Tibial nerve (tissue), 4 donors: ENCODE measurements at regions not wholly inside any gene's neighbourhood (a gene's known extent, or its start where the extent isn't known, plus 50 kb on each side); places are given as distances from the start of the nearest gene placed in this dataset.

Experiments
- DNase-seq, 2 donors: peaks; one replicate each; pipeline ENCODE4 v3.0.0-alpha.2; 2019; ENCODE audit warnings: low spot score in 2 of 2
- H3K27ac ChIP-seq, 4 donors: fragments of 200-600 bp; sonication (generic) in 3 of 4; one replicate each; pipeline ENCODE4 v1.5.1; 2017 to 2019; ENCODE audit warnings: mild to moderate bottlenecking in 1 of 4
- H3K27me3 ChIP-seq, 2 donors: fragments of 200-600 bp; sonication (generic) in 1 of 2; one replicate each; pipeline versions ENCODE4 v1.5.1 to v1.6.0; 2017 to 2019
- H3K36me3 ChIP-seq, 3 donors: fragments of 200-600 bp; sonication (generic); one replicate each; pipeline ENCODE4 v1.5.1; 2018 to 2019
- H3K4me1 ChIP-seq, 4 donors: fragments of 200-600 bp; sonication (generic) in 3 of 4; one replicate each; pipeline ENCODE4 v1.5.1; 2017 to 2019
- H3K4me3 ChIP-seq, 4 donors: fragments of 200-600 bp; sonication (generic) in 3 of 4; one replicate each; pipeline ENCODE4 v1.5.1; 2017 to 2019; ENCODE audit warnings: mild to moderate bottlenecking in 1 of 4, moderate library complexity in 1 of 4
- H3K9me3 ChIP-seq, 4 donors: fragments of 200-600 bp; sonication (generic) in 3 of 4; one replicate each; pipeline ENCODE4 v1.5.1; 2017 to 2019
- EP300 ChIP-seq, 2 donors: sonication (generic); formaldehyde crosslinking; IDR thresholded peaks; one replicate each; pipeline ENCODE4 v1.6.1; 2017; ENCODE audit warnings: antibody characterized with exemption in 2 of 2, mild to moderate bottlenecking in 1 of 2
- POLR2A ChIP-seq, 2 donors: fragments of 450-650 bp; IDR thresholded peaks; one replicate each; pipeline ENCODE4 v1.6.1; 2017; ENCODE audit warnings: antibody characterized with exemption in 2 of 2, mild to moderate bottlenecking in 2 of 2, moderate library complexity in 2 of 2
- WGBS, 2 donors: methylation state at CpG; one replicate each; pipeline ENCODE4 v1.1.5; 2018; 5-methylcytosine and 5-hydroxymethylcytosine counted together
- TF ChIP-seq, protein P1 (sequence below), 5 experiments: fragments of 200-600 bp in 3 of 5; fragments of 450-650 bp in 2 of 5; sonication (generic) in 3 of 5; IDR thresholded peaks; one replicate each; pipeline ENCODE4 v1.5.1; 2016 to 2019; ENCODE audit warnings: antibody characterized with exemption in 5 of 5, mild to moderate bottlenecking in 3 of 5, moderate library complexity in 2 of 5

DNA sequence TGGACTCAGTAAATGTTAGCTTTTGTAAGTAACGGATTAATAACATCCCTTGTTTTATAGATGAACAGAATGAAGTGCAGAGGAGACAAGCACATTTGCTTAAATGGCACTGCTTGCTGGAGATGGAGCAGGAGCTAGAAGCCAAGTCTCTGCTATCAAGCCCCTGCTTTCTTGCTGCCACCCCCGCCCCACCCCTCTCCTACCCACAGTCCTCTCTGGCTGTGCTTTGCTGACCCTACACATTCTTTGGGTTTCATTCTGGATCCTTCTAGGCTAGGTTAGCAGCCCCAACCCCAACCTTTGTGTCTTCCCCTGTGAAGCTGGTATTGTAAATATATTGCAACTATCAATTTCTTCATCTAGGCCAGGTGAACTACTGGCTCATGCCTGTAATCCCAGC is 77.5 kb upstream of the CAPZB start:
- no peak overlapping the region for H3K4me3 ChIP-seq
- no peaks in the 10 kb centered on the region for H3K9me3 ChIP-seq
- peaks cover 0 to 14% (median 6%) of the 10 kb centered on the region in 4 donors for H3K4me1 ChIP-seq
- H3K27ac ChIP-seq = peak overlapping the region in 3 of 4 donors; percentile 48 to 77 (median 76)
- WGBS, 2 donors = 81 to 83% methylated on average over 2 of the region's 2 CpGs
- no peaks in the 10 kb centered on the region for H3K36me3 ChIP-seq
- DNase-seq = no peak
- H3K27me3 ChIP-seq = no peaks in the 10 kb centered on the region
- TF ChIP-seq, protein P1, sequence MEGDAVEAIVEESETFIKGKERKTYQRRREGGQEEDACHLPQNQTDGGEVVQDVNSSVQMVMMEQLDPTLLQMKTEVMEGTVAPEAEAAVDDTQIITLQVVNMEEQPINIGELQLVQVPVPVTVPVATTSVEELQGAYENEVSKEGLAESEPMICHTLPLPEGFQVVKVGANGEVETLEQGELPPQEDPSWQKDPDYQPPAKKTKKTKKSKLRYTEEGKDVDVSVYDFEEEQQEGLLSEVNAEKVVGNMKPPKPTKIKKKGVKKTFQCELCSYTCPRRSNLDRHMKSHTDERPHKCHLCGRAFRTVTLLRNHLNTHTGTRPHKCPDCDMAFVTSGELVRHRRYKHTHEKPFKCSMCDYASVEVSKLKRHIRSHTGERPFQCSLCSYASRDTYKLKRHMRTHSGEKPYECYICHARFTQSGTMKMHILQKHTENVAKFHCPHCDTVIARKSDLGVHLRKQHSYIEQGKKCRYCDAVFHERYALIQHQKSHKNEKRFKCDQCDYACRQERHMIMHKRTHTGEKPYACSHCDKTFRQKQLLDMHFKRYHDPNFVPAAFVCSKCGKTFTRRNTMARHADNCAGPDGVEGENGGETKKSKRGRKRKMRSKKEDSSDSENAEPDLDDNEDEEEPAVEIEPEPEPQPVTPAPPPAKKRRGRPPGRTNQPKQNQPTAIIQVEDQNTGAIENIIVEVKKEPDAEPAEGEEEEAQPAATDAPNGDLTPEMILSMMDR (IDR thresholded peaks at IDR 0.05) = no peak
- TF ChIP-seq POLR2A (IDR thresholded peaks at IDR 0.05) (no peak), EP300 (IDR thresholded peaks at IDR 0.05) (no peak)

DNA sequence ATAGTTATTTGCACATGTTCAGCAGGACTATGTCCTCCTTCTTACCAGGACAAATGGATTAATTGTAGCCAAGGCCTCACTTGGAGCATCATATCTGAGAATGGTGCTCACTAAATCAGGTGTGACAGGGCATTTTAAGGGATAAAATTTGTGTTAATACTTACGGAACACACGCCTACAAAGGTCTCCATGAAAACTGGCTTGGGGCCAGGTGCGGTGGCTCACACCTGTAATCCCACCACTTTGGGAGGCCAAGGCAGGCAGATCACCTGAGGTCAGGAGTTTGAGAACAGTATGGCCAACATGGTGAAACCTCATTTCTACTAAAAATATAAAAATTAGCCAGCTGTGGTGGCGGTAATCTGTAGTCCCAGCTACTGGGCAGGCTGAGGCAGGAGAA is 75.1 kb upstream of the CAPZB start:
- H3K9me3 ChIP-seq = no peaks in the 10 kb centered on the region
- H3K27ac ChIP-seq = no peak overlapping the region
- WGBS, 2 donors = 90 to 94% methylated on average over 4 of the region's 4 CpGs
- no peak for DNase-seq
- no peak for TF ChIP-seq POLR2A (IDR thresholded peaks at IDR 0.05)
- TF ChIP-seq, protein P1 (IDR thresholded peaks at IDR 0.05) = no peak
- H3K27me3 ChIP-seq = no peaks in the 10 kb centered on the region
- no peak overlapping the region for H3K4me3 ChIP-seq
- H3K4me1 ChIP-seq = peaks cover 0 to 14% (median 6%) of the 10 kb centered on the region in 4 donors
- H3K36me3 ChIP-seq = no peaks in the 10 kb centered on the region

DNA sequence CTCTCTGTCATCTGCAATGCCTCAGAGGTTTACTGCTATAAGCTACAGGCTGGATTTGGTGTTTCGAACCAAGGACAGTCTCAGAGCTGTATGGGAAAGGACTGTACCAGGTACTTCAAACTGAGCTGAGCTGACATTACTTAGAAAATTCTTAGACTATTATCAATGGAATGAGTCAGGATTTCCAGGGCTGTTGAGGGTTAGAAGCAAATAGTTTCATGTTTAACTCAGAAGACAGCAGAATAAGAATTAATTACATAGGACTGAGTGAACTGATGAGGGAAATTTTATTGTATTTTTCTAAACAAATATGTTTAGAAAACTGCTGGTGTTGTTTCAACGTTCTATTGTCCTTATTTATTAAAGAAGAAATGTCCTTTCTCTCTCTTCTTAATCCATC is 74.3 kb upstream of the CAPZB start:
- WGBS, 2 donors = 88% methylated on average over 2 of the region's 2 CpGs
- no peak overlapping the region for H3K4me3 ChIP-seq
- TF ChIP-seq, protein P1 (IDR thresholded peaks at IDR 0.05) = no peak
- TF ChIP-seq POLR2A (IDR thresholded peaks at IDR 0.05) = no peak
- TF ChIP-seq EP300 (IDR thresholded peaks at IDR 0.05) = no peak

DNA sequence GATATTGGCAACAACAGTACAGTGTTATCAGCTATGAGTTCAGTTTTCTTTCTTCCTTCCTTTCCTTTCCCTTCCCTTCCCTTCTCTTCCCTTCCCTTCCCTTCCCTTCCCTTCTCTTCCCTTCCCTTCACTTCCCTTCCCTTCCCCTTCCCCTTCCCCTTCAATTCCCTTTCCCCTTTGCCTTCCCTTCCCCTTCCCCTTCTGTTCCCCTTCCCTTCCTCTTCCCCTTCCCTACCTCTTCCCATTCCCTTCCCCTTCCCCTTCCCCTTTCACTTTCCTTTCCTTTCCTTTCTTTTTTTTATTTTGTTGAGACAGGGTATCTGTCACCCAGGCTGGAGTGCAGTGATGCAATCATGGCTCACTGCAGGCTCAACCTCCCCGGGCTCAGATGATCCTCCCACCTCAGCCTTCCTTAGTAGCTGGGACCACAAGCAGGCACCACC is 72.3 kb upstream of the CAPZB start:
- no peaks in the 10 kb centered on the region for H3K36me3 ChIP-seq
- no peak overlapping the region for H3K4me3 ChIP-seq
- no peak for DNase-seq
- H3K4me1 ChIP-seq = no peaks in the 10 kb centered on the region
- 50% methylated on average over 1 of the region's 1 CpG for WGBS, 2 donors
- TF ChIP-seq POLR2A (IDR thresholded peaks at IDR 0.05) (no peak), EP300 (IDR thresholded peaks at IDR 0.05) (no peak)
- TF ChIP-seq, protein P1 (IDR thresholded peaks at IDR 0.05) = no peak
- H3K27me3 ChIP-seq = no peaks in the 10 kb centered on the region
- H3K27ac ChIP-seq = no peak overlapping the region
- H3K9me3 ChIP-seq = no peaks in the 10 kb centered on the region

More for the DNA sequence above, 74.3 kb upstream of the CAPZB start:
- no peak for DNase-seq
- no peaks in the 10 kb centered on the region for H3K36me3 ChIP-seq
- H3K9me3 ChIP-seq = no peaks in the 10 kb centered on the region
- peaks cover 0 to 13% (median 6%) of the 10 kb centered on the region in 4 donors for H3K4me1 ChIP-seq
- H3K27ac ChIP-seq = no peak overlapping the region
- H3K27me3 ChIP-seq = no peaks in the 10 kb centered on the region

DNA sequence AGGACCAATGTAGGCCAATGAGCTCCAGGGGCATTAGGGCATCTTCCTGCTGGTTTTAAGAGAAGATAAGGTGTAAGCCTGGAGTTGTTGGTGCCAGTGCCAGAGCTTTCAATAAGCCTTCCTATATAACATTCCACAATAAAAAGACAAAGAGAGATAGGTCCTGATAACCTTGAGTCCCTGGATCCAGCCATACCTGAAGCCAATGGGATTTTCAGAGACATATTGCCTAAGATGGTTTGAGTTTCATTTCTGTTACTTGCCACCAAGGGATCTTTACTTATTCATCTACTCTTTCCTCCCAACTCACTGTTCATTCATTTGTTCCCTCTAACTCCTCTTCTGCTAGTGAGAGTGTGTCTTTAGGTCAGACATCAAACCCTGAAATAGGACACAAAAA is 68.8 kb upstream of the CAPZB start:
- Histone ChIP-seq H3K9me3 (peaks cover 0 to 12% (median 0%) of the 10 kb centered on the region in 4 donors), H3K4me3 (no peak overlapping the region), H3K4me1 (no peaks in the 10 kb centered on the region), H3K36me3 (no peaks in the 10 kb centered on the region), H3K27ac (no peak overlapping the region), H3K27me3 (no peaks in the 10 kb centered on the region)
- no peak for DNase-seq
- TF ChIP-seq POLR2A (IDR thresholded peaks at IDR 0.05) = no peak
- no peak for TF ChIP-seq EP300 (IDR thresholded peaks at IDR 0.05)
- TF ChIP-seq, protein P1 (IDR thresholded peaks at IDR 0.05) = no peak
